ENCODE measurements at regions not wholly inside any gene's neighbourhood (a gene's known extent, or its start where the extent isn't known, plus 50 kb on each side); places are given as distances from the start of the nearest gene placed in this dataset.

DNA sequence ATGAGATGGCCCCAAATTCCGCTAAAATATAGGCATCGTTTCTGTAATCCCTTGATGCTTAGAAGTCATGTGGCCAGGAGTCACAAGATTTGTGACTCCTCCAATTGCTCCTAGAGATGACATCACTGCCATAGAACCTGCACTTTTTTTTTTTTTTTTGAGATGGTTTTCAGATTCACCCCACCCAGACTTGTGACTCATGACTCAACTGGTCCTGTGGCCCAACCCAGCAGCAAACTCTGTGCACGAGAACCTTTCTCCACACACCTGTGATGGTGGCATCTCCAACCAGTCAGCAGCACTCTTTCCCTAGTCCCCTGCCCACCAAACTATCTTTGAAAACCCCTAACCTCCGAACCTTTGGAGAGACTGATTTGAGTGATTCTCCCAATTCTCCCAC lies 414.0 kb downstream of the MED10 start:
- dilution Hi-C loops (cut with MboI; ENCODE audit: extremely low pct_ligation_motif_present, low sequenced_read_pairs) (no loop called here), intact Hi-C loops (cut with micrococcal nuclease) (no loop called here)
- H3K4me3 ChIP-seq (replicated peaks in 1 of 3; ENCODE audit: insufficient read depth in 1 of 3, low read depth in 1 of 3, low read length in 3 of 3): no peak overlapping the region
- no peaks in the 10 kb centered on the region for H3K4me1 ChIP-seq (ENCODE audit: control insufficient read depth, extremely low read depth, insufficient read depth, low read length)
- FAIRE-seq (no peak), DNase-seq (ENCODE audit: low read depth, low spot score) (no peak)
- H3K27me3 ChIP-seq (ENCODE audit: control insufficient read depth in 2 of 2, insufficient read depth in 2 of 2, low read length in 2 of 2): no peaks in the 10 kb centered on the region
- no peaks in the 10 kb centered on the region for H3K9me1 ChIP-seq (replicated peaks; ENCODE audit: control insufficient read depth, extremely low read depth, insufficient read depth, low read length)
- no peaks in the 10 kb centered on the region for H3K79me2 ChIP-seq (ENCODE audit: control insufficient read depth, insufficient read depth, low read length)
- no peak overlapping the region for H3K9ac ChIP-seq (replicated peaks; ENCODE audit: extremely low read depth, insufficient read depth, low read length)
- no peak overlapping the region for H3K27ac ChIP-seq (ENCODE audit: insufficient read depth, low read depth, low read length)
- ChIA-PET CTCF (no interaction called here), POLR2A (no interaction called here)
- no TSS peak for BruUV-seq (replicated peaks)
- H3K36me3 ChIP-seq (ENCODE audit: control insufficient read depth in 2 of 2, extremely low read depth in 1 of 2, insufficient read depth in 2 of 2, low read length in 2 of 2): no peaks in the 10 kb centered on the region
- peaks cover 4% of the 10 kb centered on the region for H3K9me3 ChIP-seq (replicated peaks; ENCODE audit: control insufficient read depth, insufficient read depth, low read length)
- H3K4me2 ChIP-seq (ENCODE audit: insufficient read depth, low read length): no peak overlapping the region
- no peak overlapping the region for H2AFZ ChIP-seq (ENCODE audit: low read depth, low read length)
- TF ChIP-seq, protein P1, sequence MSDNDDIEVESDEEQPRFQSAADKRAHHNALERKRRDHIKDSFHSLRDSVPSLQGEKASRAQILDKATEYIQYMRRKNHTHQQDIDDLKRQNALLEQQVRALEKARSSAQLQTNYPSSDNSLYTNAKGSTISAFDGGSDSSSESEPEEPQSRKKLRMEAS (IDR thresholded peaks at IDR 0.05; ENCODE audit: insufficient read depth, insufficient read length): no peak
- TF ChIP-seq POLR2AphosphoS5 (IDR thresholded peaks at IDR 0.05; ENCODE audit: insufficient read depth, low read depth, low read length) (no peak), JUN (IDR thresholded peaks at IDR 0.05; ENCODE audit: borderline replicate concordance, insufficient read depth, insufficient read length, low read depth) (no peak), POLR2A (IDR thresholded peaks at IDR 0.05; ENCODE audit: low read depth, low read length) (no peak), GATA2 (IDR thresholded peaks at IDR 0.05; ENCODE audit: insufficient read depth, insufficient read length, low read depth, low read length) (no peak), FOS (IDR thresholded peaks at IDR 0.05; ENCODE audit: borderline replicate concordance, insufficient read depth, low read length) (no peak), EZH2 (IDR thresholded peaks at IDR 0.05; ENCODE audit: borderline replicate concordance, low read depth, low read length, severe bottlenecking) (no peak), MYC (IDR thresholded peaks at IDR 0.05; ENCODE audit: low read depth, low read length) (no peak)
- TF ChIP-seq, protein P2, sequence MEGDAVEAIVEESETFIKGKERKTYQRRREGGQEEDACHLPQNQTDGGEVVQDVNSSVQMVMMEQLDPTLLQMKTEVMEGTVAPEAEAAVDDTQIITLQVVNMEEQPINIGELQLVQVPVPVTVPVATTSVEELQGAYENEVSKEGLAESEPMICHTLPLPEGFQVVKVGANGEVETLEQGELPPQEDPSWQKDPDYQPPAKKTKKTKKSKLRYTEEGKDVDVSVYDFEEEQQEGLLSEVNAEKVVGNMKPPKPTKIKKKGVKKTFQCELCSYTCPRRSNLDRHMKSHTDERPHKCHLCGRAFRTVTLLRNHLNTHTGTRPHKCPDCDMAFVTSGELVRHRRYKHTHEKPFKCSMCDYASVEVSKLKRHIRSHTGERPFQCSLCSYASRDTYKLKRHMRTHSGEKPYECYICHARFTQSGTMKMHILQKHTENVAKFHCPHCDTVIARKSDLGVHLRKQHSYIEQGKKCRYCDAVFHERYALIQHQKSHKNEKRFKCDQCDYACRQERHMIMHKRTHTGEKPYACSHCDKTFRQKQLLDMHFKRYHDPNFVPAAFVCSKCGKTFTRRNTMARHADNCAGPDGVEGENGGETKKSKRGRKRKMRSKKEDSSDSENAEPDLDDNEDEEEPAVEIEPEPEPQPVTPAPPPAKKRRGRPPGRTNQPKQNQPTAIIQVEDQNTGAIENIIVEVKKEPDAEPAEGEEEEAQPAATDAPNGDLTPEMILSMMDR (IDR thresholded peaks at IDR 0.05; ENCODE audit: extremely low read depth in 1 of 2, insufficient read depth in 1 of 2, low read depth in 1 of 2, low read length in 2 of 2): no peak
- no peaks in the 10 kb centered on the region for H4K20me1 ChIP-seq (replicated peaks; ENCODE audit: control insufficient read depth, extremely low read depth, insufficient read depth, low read length)
